Suppressor macrophage treated with lipopolysaccharide for 4 hours (primary cell): ENCODE measurements at regions not wholly inside any gene's neighbourhood (a gene's known extent, or its start where the extent isn't known, plus 50 kb on each side); places are given as distances from the start of the nearest gene placed in this dataset.

Experiments used
- DNase-seq: peaks from one replicate; pipeline ENCODE4 v3.0.0-alpha.2; 2020

DNA sequence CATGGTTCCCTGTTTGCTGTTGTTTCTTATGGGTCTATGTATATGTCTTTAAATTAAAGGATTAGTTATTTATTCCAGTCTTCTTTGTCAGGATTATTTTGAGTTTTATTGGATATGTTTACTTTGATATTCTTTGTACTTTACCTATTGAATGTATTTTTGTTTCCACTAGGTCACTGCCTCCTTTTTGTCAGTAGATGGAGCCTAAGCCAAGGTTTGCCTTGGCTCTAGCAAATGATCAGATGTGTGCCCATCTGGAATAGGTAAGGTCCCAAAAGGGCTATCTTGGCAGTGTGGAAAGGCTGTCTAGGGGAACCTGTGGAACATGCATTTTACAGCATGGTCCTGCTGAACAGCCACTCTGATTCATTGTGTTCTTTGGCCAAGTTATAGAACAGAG, 337.3 kb upstream of the GHITM start:
- DNase-seq = no peak

DNA sequence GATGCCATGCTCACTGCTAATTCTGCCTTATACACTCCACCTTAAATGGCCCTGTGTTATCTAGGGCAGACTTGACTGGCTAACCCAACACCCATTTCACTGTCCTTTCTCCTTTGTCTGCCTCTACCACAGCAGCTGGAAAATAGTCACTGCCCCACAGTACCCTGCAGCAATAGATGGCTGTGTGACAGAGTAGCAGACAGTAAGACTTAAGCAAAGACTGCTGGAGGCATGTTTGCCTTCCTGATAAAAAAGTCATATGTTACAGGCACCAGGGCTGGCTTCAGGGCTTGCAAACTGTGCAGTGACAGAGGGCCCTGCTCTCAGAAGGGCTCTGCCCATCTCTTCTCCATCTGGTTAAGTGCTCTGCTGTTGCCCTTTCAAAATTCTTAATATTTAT, 332.6 kb upstream of the GHITM start:
- no peak for DNase-seq

DNA sequence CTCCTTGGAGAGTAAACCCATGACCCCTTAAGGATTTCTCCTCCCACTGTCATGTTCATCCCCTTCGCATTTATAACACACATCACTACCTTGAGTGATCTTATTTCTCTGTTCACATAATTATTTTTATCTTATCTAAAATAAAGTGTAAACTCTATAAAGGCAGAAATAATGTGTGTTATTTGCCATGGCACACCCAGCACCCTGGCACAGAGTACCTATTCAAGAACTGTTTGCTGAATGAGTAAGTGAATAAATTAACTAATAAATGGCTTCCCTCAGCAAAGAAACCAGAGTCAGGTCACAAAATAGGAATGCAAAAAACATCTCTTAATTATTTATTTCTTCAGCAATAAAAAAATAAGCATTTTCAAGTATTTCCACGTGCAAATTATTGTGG, 330.3 kb upstream of the GHITM start:
- DNase-seq = no peak

DNA sequence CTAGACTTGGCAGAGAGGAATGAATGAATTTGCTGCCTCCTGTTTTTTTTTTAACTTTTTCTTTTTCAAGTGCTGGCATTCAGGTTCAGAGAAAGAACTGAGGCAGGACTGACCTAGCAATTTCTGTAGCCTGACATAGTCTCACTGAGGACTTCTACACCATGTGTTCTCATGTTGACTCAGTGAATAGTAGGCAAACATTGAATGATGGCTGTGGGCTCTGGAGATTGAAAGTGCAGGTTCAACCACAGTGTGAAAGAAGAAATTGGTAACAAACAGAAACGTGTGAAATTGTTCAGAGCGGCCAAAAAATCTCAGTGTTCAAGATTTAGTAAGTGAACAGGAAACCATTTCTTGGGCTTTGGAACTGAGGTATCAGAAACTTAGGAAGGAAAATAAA, 322.4 kb upstream of the GHITM start:
- no peak for DNase-seq

DNA sequence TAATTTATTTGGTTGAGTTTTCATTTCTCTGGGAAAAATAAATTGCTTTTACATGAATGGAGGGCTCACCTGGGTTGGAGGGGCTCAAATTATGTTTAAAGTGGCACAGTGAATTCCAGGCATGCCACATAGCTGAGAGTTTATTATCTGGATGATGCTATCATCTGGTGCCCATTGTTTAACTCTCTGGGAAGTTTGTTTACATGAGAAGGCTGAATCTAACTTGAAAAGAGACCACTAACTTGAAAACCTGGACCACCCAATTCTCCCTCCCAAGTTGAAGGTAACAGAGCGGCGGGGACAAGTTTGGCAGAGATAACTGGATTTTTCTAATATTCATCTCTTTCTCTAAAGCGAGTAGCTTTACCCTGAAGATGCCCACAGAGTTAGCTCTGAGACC, 321.5 kb upstream of the GHITM start:
- no peak for DNase-seq

DNA sequence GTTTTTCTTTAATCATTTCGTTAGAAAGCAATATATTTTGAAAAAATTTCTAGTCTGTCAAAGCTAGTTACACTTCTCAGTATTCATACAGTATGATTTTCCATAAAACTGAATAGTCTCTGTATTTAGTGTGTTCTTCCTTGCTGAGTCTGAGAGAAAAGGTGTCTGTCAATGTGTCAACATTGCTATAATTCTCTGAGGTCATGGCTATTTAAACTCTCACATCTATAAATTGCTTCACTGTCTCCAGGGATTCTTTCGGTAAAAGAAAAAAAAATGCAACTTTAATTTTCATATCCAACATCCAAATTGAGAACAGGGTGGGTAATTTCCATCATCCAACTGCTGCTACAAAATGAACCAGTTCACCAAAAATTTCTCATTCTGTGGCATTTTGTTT, 319.7 kb upstream of the GHITM start:
- DNase-seq = no peak

DNA sequence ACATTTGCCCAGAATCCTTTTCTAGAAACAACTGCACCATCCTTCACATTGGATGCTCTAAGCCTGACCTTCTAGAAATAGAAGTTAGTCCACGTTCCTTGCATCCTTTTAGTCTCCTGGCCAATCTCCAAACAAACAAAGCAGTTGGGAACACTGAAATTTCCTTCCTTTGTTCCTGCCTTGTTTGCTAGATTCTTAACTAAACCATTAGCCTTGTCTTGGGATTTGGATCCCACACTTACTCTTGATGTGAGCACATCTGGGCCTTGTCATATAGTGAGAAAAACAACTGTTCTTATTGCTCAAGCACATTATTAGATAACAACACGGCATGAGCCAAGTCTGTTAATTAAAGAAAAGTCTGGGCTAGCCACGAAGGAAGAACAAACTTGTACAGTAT, 319.3 kb upstream of the GHITM start:
- no peak for DNase-seq

DNA sequence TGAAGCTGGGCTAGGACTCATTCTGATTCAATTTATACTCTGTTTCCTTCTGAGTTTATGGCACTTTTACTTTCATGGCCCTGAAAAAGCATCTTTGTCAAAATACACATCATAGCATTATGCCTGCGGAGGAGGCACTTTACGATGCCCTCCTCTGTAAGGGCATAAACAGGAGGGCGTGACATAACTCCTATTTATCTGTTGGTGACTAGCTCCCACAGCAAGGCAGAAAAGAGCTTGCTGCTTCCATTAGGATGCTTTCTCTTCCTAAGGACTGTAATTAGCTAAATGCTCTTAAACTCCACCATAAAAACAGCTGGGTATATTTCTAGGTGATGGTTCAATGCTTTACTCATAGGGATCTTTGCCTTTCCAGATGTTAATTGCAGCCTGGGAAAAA, 315.2 kb upstream of the GHITM start:
- no peak for DNase-seq

DNA sequence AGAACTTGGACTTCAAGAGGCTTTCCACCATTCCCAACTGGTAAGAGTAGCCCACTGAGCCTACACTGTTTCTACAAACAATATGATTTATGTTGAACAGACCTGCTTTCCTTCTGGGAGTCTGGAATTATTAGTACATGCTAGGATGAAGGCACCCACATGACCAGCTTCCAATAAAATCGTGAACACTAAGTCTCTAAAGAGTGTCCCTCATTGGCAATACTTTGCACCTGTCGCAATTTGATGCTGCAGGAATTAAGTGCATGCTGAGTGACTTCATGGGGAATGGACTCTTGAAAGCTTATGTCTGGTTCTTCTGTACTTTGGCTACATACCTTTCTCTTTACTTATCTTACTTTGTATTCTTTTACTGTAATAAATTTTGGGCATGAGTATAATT, 305.2 kb upstream of the GHITM start:
- DNase-seq = no peak

DNA sequence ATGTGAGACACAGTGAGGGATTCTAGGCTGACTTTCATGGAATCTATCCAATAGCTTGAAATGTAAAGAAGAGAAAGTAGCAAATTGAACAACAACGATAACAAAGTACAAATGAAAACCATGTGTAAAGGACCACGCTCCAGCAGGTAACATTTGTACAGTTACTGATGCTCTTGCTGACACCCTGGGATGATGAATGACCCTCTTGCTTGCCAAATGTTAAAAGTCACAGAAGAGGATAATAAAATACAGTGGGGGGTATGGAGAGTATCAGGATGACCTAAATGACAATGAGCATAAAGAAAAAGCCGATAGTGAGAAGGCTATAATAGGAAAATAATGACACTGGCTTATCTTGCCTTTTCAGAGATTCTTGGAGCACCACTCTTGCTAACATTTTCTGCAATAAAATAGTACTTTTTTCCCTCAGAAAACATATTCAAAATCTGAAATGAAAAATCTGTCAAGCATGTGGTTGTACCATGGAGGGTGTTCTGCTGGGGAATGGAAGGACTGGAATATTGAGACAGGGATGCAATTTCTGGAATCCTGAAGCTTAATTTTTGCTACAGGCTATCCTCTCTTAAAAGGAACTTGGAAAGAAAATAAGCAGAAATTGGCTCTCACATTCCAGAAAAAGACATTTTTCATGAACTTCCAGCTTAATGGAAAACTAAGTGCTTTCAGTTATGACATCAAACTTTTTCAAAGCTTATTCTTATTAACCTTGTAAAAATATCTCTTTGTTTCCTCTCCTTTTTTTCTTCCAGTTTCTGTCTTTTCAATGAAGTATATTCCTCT, 303.2 kb upstream of the GHITM start:
- no peak for DNase-seq

DNA sequence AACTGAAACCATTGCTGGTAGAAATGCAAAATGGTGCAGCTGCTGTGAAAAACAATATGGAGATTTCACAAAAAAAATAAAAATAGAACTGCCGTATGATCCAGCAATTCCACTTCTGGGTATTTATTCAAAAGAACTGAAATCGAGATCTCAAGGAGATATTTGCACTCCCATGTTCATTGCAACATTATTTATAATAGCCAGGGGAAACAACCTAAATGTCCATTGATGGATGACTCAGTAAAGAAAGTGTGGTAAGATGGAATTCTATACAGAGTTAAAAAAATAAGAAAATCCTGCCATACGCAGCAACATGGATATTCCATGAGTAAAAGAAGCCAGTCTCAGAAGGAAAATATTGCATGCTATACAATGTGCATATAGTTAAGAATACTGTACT, 290.6 kb upstream of the GHITM start:
- no peak for DNase-seq

DNA sequence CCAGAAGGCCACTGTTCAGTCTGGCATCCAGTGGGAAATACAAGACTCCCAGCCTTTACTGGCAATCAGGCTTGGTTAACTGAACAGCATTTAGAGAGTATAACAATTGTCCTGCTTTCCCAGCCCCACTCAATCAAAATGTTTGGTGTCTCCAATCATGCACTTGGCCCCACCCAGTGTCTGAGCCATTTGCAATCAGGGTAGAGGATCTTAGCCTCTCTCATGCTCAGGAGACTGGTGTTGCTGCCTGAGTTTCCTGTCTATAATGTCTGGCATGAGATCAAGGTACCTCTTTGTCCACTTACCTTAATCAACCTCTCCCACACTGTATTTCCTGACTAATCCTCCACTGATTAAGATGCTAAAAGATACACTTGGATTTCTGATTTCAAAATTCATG, 290.2 kb upstream of the GHITM start:
- DNase-seq = no peak

DNA sequence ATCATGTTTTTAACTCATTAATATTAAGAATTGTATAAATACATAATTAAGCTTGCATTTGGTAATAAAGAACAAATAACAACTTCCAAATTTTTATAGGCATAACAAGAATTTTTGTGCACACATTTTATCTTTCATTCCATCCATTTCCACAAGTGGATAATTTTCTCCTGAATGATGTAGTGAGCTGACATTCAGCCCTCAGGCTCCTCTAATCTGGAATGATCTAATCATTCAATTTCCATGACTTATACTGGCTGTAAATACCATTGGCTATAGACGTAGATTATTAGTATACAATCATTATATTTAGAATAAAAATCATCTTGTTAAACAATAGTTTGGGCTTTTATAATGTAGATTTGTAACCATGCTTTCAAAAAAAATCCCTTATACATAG, 287.2 kb upstream of the GHITM start:
- DNase-seq = no peak

DNA sequence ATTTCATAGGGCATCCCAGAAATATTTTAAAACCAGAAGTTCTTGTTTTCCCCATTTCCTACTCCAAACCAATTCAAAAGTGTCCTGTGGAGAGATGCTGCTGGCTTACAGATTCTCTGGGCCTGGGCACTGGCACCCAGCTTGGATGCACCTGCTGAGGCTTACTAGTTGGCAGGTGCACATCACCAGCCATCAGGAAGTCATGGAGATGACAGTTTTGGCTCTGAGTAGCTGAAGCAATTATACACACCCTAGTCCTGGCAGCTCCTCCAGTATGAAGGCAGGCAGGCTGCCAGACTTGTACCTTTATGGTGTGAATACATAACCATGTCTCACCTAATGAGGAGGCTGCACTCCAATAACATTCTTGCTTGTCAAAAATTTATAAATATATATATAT, 276.6 kb upstream of the GHITM start:
- no peak for DNase-seq

DNA sequence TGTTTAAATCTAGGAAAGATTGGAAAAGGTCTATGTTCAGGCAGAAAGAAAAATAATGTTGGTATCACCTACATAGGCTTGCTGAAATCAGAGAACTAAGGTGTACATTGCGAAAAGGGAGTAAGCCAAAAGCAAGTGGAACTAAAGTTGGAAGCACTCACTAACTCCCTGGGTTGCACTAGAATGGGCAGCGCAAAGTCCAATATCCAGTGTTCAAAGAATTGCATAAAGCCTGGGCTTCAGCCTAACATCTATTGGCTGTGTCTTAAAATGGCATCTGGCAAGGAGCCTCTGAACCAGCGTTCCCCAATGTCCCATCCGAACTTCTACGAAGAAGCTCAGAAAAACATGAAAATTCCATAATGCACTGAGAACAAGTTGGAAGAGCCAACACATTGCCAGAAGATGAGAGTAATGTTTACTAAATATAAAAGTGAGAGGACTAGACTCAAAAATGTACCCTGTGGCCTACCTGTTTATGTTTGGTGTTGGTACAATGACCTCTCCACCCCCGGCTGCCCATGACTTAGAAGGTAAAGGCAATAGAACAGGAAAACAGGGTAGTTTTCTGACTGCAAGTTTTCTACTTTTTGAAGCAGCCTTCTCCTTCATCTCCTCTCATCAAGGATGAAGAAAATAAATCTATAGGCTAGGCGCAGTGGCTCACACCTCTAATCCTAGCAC, 275.9 kb upstream of the GHITM start:
- no peak for DNase-seq

DNA sequence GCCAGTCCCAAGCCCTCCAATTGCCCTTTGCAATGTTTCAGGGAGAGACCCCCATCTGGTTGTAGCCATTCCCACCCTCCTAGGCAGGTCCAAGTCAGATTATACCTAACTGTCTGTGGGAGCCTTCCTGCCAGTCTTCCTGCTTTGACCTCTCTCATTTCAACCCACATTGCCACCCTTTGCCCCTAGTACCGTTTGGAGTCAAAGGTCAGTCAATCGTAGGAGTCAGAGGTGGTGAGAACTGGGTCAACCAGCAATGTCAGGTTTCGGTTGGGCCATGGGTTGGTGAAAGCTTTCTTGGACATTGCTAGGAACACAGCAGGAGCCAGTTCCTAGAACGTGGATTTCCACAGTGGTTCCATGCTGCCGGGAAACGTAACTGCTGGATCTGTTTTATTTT, 269.4 kb upstream of the GHITM start:
- no peak for DNase-seq

DNA sequence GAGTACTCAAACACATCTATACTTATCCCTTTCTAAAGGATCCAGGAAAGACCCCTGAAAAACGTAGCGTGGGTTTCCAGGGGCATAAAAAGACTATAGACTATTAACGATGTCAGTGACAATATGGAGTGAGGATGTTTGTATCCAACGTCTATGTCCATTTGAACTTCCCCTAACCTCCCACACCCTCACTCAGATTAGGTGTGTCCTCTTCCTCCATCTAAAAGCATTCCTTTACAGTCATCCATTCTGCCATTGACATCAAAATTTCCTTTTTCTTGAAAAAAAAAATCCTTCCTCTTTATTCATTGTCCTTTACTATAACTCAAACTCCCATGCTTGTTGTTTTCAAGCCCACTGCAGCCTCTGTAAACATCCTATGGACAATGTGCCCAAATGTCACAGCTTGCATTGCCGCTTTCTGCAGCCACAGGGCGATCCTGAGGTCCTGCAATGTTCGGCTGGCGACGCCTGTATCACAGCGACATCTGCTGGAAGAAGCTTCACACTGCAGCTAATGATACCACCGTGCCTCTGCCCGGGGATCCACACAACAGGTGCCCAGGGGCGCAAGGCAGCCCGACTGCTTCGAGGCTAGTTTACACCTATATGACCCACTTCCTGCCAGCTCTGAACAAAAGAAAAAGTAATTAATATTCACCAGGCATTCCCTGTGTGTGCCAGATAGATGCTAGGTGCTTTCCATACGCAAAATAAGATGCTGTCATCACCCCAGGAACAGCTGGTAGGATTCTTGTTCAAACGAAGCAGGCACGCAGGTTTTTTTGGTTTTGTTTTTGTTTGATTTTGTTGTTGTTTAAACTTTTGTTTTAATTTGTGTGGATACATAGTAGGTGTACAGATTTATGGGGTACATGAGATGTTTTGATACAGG, 267.9 kb upstream of the GHITM start:
- peak; percentile 73 for DNase-seq

DNA sequence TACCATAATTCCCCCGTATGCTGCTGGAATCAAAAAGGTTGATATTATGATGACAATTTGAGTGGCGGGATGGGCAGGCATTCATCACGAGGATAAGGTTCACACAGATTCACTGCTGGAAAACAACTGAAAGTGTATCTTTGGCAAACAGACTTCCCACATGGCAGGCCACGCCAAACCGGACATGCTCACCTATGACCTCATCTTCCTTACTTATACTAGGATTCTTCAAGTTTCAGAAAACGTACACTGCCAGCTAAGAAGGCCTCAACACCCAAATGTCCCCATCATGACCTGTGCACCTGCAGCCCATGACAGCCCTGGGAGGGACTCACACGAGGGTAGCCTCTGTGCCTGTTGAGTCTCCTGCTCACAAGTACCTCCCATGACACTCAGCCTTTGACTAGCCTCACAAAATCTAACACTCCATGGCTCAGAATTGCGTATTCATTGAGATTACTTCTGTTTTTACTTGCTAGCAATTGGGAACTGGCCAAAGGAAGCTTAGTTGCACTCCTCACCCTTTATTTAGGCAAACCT, 259.0 kb upstream of the GHITM start:
- DNase-seq = no peak

DNA sequence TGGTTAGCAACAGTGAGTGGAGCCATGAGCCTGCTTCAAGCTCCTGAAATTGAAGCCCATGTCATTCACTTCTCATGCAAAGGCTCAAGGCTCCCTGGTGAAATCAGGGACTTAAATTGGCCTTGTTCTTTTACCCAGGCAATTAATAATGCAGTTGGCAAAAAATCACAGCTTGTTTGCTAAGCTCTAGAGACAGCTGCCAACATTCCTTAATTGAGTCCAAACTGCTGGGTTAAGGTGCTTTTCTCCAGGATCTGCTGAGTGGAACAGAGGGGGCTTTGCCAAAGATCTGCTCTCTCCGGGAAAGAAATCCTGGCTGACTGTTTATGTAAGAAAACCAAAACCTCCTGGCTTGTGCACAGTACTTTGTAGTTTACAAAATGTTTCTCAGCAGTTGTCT, 257.6 kb upstream of the GHITM start:
- DNase-seq = no peak

DNA sequence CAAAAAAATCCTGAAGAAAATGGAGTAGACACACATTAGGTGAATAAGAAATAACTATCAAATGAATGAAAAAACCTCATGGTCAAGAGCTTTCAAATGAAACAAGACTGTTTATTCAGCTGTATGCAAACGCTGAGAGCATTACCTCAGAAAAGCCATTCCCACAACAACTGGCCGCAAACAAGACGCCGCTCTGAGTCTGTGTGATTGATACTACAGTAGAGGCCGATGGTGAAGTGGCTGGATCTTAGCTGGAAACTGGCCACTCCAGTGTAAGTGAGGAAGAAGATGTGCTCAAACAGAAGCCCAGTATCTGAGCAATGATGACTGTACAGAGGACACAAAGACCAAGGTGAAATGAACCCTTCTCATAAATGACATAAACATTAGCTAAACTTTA, 252.4 kb upstream of the GHITM start:
- DNase-seq = no peak

DNA sequence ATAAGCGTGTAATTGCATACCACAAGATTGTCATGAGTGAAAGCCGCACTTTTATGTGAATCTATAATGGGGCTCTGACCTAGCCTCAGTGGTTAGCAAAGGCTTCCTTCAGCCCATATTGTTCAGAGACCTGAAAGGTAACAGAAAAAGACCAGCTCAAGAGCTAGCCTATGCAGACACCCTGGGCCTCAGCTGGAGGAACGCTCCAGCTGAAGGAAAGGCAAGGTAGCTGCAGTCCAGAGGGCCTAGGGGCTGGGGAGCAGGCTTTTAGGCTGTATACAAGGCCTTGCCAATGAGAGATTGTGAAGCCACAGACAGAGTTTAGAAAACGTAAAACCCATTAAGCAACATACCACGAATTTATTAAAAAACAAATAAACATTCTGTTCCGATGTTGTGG, 246.6 kb upstream of the GHITM start:
- no peak for DNase-seq

DNA sequence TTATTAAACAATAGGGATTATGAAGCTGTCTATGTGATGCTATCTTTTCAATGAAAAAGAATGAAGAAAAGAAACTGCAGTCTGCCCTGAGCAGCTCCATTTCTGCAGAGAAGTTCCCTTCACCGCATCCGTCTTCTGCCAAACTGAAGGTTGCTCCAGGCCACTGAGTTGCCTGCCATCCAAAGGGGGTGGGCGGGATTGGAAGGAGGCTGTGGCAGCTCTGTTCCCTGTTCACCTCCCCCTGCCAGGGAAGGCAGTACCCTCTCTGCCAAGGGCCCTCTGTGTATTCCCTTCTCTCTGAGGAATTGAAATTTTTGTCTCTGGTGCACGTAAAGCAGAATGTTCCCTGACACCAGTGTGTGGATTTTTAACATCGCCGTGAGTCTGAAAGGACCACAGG, 243.1 kb upstream of the GHITM start:
- DNase-seq = no peak

DNA sequence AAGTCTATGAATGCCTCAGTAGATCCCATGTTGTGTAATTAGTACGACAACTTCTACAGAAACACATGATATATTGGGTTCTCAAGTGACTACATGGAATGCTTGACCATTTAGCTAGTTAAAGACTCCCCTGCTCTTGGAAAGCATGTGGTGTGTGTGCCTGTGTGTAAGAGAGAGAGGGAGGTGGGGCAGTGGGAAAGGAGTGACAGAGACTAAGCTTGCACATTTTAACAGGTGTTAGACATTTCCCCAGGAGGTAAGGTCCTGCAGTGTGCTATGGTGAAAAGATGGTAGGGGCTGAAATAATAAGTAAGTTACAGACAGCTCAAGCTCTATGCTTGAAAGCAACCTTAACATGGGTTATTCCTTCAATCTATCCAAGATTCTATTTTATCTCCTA, 241.7 kb upstream of the GHITM start:
- no peak for DNase-seq

DNA sequence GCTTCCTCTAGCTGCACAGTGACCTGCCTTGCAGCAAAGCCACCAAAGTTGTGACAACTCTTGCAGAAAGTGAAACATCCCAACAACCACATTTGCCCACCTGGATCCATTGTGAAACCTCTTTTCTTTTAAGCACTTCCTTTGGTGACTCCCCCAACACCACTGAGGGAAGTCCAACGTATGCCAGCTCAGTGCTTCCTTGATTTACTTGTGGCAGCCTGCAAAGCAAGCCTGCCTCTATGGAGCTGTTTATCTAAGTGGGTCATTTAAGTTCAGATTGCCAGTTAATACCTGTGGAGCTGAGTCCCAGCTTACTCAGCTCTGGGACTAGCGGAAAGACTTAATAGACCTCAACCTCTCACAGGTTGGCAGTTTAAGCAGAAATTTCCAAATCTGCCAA, 230.8 kb upstream of the GHITM start:
- no peak for DNase-seq
